Osteocyte (in vitro differentiated cells): ENCODE measurements at regions not wholly inside any gene's neighbourhood (a gene's known extent, or its start where the extent isn't known, plus 50 kb on each side); places are given as distances from the start of the nearest gene placed in this dataset.

Source experiments
- DNase-seq: peaks from one replicate; pipeline ENCODE4 v3.0.0; 2021; ENCODE audit warnings: mixed read lengths; ENCODE audit not compliant: unreplicated experiment; ENCODE audit errors: extremely low spot score
- H3K27ac Mint-ChIP-seq: one replicate; pipeline ENCODE4 v1.8.0; 2021; ENCODE audit warnings: mild to moderate bottlenecking, mixed read lengths; ENCODE audit not compliant: unreplicated experiment
- H3K27me3 Mint-ChIP-seq: one replicate; pipeline ENCODE4 v1.8.0; 2021; ENCODE audit warnings: mixed read lengths; ENCODE audit not compliant: unreplicated experiment
- H3K36me3 Mint-ChIP-seq: one replicate; pipeline ENCODE4 v1.8.0; 2021; ENCODE audit warnings: mixed read lengths; ENCODE audit not compliant: unreplicated experiment
- H3K4me1 Mint-ChIP-seq: one replicate; pipeline ENCODE4 v1.8.0; 2021; ENCODE audit warnings: mixed read lengths; ENCODE audit not compliant: unreplicated experiment
- H3K4me3 Mint-ChIP-seq: one replicate; pipeline ENCODE4 v1.8.0; 2021; ENCODE audit warnings: mild to moderate bottlenecking, moderate library complexity, mixed read lengths; ENCODE audit not compliant: unreplicated experiment
- H3K9me3 Mint-ChIP-seq: one replicate; pipeline ENCODE4 v1.8.0; 2021; ENCODE audit warnings: mixed read lengths; ENCODE audit not compliant: unreplicated experiment
- TF ChIP-seq, protein P1 (sequence below): fragments of 200-600 bp; sonication (generic); IDR thresholded peaks from 2 replicates; pipeline ENCODE4 v1.5.0; 2021; ENCODE audit warnings: antibody characterized with exemption, mild to moderate bottlenecking, moderate library complexity

DNA sequence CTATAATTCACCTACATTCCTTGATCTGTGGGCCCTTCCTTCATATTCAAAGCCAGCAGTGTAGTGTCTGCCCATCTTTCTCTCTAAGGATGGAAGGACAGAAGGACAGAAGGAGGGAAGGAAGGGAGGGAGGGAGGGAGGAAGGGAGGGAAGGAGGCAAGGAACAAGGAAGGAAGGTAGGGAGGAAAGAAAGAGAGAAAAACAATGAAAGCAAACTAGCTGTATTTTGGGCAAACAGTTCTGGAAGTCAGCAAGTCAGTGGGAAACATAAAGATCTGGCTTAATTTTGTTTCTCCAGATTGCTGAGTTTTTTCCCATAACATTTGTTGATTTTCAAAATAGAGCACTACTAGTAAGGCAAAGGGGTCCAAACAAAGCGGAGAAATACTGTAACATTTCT is 555.2 kb upstream of the EPHA5 start:
- H3K4me3 Mint-ChIP-seq: no peak overlapping the region

DNA sequence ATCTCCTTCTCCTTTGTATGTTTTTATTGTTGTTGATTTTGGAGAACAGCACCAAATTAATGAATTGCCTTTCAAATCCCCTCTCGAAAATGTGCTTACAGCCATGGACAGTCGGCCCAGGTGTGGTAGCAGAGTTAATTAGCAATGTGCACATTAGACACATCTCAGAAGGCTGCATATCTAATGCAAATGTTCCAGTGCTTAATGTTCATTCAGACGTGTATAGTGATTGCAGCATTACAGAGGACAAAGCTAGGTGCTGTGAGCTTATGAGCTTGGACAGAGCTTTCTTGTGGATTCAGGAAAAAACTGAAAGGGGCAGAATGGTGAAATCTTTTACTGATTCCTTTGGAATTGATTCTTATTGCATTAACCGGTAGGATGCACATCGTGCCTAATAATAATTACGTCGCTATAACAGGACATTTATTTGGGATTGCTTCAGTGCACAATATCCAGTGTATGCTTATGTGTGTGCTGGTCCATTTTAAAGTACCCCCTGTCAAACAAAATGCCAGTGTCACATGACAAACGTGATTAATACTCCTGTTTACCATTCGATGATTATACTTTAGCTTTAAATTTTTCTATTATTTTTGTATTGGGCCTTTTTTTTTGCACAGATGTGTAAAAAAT is 552.9 kb upstream of the EPHA5 start:
- Mint-ChIP-seq H3K27ac (no peak overlapping the region), H3K36me3 (no peaks in the 10 kb centered on the region), H3K9me3 (no peaks in the 10 kb centered on the region), H3K4me3 (no peak overlapping the region), H3K4me1 (no peaks in the 10 kb centered on the region), H3K27me3 (no peaks in the 10 kb centered on the region)
- TF ChIP-seq, protein P1, sequence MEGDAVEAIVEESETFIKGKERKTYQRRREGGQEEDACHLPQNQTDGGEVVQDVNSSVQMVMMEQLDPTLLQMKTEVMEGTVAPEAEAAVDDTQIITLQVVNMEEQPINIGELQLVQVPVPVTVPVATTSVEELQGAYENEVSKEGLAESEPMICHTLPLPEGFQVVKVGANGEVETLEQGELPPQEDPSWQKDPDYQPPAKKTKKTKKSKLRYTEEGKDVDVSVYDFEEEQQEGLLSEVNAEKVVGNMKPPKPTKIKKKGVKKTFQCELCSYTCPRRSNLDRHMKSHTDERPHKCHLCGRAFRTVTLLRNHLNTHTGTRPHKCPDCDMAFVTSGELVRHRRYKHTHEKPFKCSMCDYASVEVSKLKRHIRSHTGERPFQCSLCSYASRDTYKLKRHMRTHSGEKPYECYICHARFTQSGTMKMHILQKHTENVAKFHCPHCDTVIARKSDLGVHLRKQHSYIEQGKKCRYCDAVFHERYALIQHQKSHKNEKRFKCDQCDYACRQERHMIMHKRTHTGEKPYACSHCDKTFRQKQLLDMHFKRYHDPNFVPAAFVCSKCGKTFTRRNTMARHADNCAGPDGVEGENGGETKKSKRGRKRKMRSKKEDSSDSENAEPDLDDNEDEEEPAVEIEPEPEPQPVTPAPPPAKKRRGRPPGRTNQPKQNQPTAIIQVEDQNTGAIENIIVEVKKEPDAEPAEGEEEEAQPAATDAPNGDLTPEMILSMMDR: no peak
- no peak for DNase-seq

More for the DNA sequence above, 555.2 kb upstream of the EPHA5 start:
- TF ChIP-seq, protein P1: no peak
- no peaks in the 10 kb centered on the region for H3K4me1 Mint-ChIP-seq
- no peaks in the 10 kb centered on the region for H3K36me3 Mint-ChIP-seq
- no peaks in the 10 kb centered on the region for H3K27me3 Mint-ChIP-seq
- no peaks in the 10 kb centered on the region for H3K9me3 Mint-ChIP-seq
- H3K27ac Mint-ChIP-seq: no peak overlapping the region
- DNase-seq: no peak

DNA sequence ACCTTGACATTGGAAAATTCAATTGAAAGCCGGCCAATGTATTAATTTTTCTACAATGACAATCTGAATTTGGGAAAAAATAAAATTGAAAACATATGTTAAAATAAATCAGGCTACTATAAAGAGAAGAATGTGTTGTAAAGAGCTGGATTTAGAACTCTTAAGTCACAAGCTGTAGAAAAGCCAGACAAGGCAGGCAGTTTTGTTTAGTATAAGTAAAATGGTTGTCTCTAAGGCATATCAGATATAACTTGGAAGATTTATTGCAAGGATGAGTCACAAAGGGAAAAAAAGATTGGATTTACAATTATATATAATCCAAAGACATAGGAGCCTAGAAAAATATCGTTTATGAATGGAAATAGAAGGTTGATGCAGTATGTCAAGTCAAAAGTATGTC is 549.1 kb upstream of the EPHA5 start:
- H3K9me3 Mint-ChIP-seq: no peaks in the 10 kb centered on the region
- no peak overlapping the region for H3K4me3 Mint-ChIP-seq
- DNase-seq: no peak
- H3K4me1 Mint-ChIP-seq: no peaks in the 10 kb centered on the region
- H3K27ac Mint-ChIP-seq: no peak overlapping the region
- no peaks in the 10 kb centered on the region for H3K36me3 Mint-ChIP-seq
- no peaks in the 10 kb centered on the region for H3K27me3 Mint-ChIP-seq
- TF ChIP-seq, protein P1: no peak

DNA sequence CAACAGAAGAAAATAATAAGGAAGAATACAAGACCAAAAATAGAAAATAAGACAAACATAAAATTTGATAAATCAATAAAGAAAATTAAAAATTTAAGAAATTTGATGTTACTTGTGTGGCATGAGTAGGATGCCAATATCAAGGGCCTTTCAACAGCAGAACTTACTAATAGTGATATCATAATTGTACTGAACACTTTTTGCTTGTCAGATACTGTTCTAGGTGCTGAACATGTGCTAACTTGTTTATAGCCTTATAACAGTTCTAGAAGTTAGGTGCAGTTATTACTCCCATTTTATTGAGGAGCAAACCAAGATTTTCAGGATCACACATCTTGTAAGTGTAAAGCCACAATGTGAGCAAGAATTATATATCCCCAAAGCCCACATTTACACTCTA is 546.0 kb upstream of the EPHA5 start:
- H3K4me1 Mint-ChIP-seq: no peaks in the 10 kb centered on the region
- no peak overlapping the region for H3K4me3 Mint-ChIP-seq
- H3K27me3 Mint-ChIP-seq: no peaks in the 10 kb centered on the region
- peaks cover 2% of the 10 kb centered on the region for H3K36me3 Mint-ChIP-seq
- peaks cover 7% of the 10 kb centered on the region for H3K9me3 Mint-ChIP-seq
- DNase-seq: no peak
- H3K27ac Mint-ChIP-seq: no peak overlapping the region
- TF ChIP-seq, protein P1: no peak

DNA sequence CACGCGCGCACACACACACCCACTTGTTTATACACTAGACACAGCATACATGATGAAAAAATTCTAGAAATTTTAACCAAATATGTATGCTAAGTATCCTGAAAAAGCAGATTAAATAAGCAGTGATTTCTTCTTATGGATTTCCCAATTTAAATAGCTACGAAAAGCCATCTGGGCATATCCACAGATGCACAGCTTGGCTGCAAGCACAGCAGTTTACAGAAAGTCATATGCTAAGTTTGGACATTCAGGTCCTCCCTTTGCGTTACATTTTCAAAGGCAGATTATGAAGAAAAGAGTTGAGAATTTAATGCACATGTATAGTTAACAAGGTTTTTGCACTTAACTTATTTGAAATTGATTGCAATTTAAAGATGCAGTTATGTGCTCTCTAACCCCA is 542.2 kb upstream of the EPHA5 start:
- H3K36me3 Mint-ChIP-seq: peaks cover 14% of the 10 kb centered on the region
- TF ChIP-seq, protein P1: no peak
- H3K4me1 Mint-ChIP-seq: no peaks in the 10 kb centered on the region
- DNase-seq: no peak
- H3K4me3 Mint-ChIP-seq: no peak overlapping the region
- H3K27me3 Mint-ChIP-seq: no peaks in the 10 kb centered on the region
- H3K9me3 Mint-ChIP-seq: peaks cover 31% of the 10 kb centered on the region
- no peak overlapping the region for H3K27ac Mint-ChIP-seq
